ENCODE measurements at regions not wholly inside any gene's neighbourhood (a gene's known extent, or its start where the extent isn't known, plus 50 kb on each side); places are given as distances from the start of the nearest gene placed in this dataset.

GRCh38 chr18:43420091-43420490, 142.8 kb upstream of the SYT4 start:
- TF ChIP-seq CTCF (IDR thresholded peaks at IDR 0.05) = no peak
- TF ChIP-seq POLR2A (IDR thresholded peaks at IDR 0.05) = no peak
- TF ChIP-seq POLR2AphosphoS5 (IDR thresholded peaks at IDR 0.05) = no peak
- no peak for TF ChIP-seq EP300 (IDR thresholded peaks at IDR 0.05; ENCODE audit: low read depth)

Data from transverse colon (tissue), 4 donors.